GM21737 (cell line): ENCODE measurements at regions not wholly inside any gene's neighbourhood (a gene's known extent, or its start where the extent isn't known, plus 50 kb on each side); places are given as distances from the start of the nearest gene placed in this dataset.

ENCODE experiments used
- ATAC-seq: cut with Tn5 transposase; IDR thresholded peaks from one replicate; pipeline ENCODE4 v1.9.1; 2021; ENCODE audit warnings: mild to moderate bottlenecking, moderate library complexity; ENCODE audit not compliant: unreplicated experiment

DNA sequence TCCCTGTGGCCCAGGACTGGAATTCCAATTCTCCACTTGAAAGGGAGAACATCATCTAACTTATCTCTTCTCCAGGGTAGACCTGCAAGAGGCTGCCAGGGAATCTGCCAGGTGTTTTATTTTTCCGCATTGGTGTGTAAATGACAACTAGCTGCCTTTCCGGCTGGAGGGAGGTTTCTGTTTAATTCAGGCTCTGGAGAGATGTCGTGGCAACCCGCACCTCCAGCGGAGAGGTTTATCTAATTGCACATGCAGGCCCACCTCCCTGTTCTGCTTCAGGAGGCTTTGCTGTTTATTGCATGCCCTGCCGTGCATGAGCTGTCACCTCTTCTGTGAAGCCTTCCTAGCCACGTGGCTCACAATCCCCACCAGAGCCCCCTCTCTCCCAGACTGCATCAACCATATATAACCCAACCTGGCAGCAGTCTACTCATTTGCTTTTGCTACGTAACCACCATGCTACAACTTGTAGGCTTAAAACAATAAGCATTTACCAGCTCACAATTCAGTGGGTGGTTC, 151.6 kb downstream of the C1orf94 start:
- no peak for ATAC-seq

DNA sequence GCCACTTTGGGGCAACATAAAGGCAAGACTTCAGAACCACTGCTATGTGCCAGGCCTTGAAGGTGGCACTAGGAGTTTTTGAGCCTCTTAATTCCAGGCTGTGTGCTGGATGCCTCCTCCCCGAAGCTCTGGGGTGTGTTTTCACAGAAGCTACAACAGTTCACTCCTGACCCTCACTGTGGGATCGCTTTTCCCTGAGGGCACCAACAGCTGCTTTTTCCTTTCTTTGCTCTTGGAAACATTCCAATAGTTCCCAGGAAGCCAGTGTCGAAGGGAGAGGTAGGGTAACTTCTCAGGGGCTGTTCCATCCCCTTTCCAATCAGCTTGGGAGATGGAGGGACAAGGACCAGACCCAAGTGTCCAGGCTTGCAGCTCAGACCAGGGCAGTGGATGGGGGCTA, 153.4 kb downstream of the C1orf94 start:
- ATAC-seq = no peak

DNA sequence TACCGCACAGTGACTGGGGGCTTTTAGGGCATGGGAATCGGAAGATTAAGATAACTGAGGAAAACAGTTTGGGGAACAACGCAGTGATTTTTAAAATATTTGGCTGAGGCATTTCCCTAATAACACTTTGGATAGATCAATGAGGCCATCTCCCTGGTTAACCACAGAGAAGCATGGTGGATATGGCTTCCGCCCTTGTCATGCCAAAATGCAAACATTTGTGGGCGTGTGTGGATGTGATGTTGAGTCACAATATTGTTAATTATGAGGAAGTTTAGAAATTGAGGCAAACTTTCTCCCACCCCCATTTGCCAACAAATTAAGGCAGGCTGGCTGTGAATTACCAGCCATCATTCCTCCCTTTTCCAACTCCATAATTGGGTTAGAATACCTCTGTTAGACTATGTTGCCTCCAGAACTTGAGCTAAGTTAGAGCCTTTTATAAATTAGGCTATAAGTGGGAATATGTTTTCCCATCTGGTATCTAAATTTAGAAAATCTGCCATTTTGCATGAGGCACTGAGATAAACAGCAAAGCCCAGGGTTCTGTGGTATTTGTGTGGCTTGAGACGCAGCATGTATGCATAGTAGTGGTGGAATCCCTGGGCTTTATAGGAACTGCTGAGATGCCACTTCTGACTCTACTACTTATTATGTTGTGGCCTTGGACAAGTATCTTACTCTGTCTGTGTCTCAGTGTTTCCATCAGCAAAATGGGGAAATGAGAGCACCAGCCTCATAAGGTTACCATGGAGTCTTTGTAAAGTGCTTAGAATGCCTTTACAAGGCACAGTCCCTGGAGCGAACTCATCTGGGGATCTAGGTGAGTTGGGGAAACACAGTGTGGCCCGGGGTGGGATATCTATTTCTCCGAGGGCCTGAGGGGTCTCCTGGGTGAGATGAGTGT, 154.6 kb downstream of the C1orf94 start:
- ATAC-seq = no peak

DNA sequence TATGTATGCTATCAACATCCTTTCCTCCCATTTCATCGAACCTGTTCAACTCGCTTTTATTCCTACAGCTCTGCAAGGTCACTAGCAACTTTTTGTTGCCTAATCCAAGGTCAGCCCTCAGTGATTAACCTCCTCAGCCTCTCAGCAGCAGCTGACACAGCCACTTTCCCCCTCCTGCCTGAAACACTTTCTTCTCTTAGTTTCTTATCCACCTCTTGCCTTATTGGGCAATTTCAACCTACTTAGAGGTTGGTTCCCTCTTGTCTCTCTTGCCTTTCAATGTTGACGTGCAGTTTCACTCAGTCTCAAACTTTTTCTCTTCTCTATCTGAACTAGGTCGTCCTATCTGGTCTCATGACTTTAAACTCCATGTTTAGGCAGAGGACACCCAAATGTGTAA, 156.3 kb downstream of the C1orf94 start:
- ATAC-seq = no peak

DNA sequence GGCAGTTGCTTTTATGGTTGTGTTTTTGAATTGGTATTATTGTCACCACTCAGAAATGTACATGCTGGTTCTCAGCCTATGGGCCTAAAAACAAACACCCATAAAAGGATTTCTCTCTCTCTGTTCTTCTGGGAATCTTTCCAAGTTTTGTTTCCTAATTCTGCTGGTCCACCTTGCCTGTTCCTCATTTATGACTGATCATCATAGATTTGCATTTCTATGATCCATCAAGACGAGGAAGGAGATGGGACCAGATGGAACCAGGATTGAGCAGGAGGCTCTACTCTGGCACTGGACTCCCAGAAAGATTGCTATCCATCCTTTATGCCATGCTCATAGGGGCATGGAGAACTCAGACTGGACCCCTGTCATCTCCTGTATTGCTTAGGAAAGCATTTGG, 162.2 kb downstream of the C1orf94 start:
- no peak for ATAC-seq

DNA sequence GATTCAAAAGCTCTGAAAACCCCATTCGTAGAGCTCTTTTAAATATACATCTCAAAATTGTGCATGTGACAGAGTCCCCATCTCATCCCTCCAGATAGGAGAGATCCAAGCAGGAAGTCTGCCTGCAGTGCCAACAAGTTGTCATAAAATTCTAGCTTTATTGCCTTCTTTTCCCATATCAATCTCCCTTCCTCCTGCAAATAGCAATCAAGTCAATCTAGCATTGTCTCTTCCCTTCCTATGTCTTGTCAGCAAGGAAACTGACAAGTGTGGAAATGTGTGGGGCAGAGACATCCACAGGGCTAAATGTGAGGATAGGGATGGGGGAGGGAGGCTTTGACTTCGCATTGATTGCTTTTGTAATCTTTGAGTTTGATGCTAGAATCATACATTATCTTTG, 165.2 kb downstream of the C1orf94 start:
- ATAC-seq = no peak

DNA sequence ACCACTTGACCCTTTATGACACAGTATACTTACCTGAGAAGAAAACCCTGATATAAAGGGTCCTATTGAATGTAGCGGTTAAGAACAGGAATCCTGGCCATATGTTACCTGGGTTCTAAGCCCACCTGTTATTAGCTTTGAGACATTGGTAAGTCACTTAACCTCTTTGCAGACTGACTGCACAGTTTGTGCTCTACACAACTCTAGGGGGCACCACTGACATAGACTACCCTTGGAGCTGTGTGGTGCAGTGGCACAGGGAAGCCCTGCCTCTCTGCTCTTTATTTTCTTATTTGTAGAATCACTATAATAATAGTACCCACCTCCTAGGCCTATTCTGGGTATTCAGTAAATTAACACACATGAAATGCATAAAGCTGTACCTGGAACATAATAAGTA, 165.6 kb downstream of the C1orf94 start:
- no peak for ATAC-seq

DNA sequence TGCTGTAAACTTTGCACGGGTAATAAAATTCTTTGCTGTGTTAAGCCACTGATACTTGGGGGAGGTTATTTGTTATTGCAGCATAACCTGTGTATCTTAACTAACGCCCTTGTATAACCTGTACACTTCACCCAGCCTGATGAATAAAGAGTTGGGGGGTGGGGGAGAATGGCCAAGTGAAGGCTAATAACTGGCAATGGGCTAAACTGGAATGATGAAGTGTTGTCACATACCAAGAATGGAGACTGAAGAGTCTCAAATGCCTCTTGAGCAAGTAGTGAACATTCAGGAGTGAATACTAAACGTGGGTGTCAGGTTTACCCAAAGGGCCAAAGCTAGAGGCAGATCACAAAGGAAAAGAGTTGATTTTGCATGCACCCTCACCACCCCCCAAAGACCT, 169.4 kb downstream of the C1orf94 start:
- ATAC-seq = no peak

DNA sequence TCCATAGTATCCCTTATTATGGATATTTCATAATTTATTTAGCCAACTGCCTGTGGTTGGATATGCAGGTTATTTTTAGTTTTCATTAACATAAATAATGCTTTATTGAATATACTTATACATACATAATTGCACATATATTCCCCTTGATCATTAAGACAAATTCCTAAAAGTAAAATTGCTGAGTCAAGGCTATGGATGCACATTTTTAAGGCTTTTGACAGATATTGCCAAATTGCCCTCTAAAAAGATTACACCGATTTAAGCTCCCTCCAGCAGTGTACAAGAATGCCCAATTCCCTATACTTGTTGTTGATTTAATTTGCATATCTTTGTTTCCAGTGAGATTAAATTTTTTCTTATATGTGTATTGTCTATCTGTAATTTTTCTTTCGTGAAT, 176.7 kb downstream of the C1orf94 start:
- no peak for ATAC-seq

DNA sequence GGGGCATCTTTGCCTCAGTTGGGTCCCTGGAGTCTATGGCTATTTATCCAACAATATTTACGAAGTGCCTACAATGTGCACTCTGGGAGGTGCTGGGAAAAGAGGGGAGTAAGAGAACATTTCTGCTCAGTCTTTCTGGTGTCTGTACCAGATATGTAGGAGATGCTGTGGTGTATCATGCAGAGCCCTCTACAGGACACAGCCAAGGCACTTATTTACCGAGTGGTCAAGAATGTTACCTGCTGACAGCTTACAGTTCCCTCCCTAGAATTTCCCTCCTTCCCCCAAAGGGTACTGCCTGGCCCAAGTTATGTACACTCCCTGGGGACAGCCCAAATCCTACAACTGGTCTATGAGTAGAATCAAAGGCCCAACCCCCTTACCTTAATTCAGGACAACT, 177.7 kb downstream of the C1orf94 start:
- ATAC-seq = no peak

DNA sequence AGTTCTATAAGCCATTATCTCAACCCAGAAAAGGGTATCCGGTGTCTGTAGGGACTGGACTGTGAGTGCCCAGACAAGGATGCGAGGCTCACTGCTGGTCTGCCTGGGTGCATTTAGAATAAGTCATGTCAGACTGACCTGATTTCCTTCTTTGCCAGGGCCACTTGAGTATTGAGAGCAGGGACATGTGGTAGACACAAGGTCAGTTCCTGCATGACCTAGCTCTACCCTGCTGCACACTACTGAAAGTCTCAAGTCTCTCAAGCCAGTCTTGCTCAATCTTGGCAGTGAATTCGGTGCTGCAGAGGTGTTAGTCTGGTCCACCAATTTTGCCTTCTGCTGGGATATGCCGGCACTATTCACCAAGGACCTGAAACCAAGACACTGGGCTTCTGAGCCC, 180.1 kb downstream of the C1orf94 start:
- no peak for ATAC-seq

DNA sequence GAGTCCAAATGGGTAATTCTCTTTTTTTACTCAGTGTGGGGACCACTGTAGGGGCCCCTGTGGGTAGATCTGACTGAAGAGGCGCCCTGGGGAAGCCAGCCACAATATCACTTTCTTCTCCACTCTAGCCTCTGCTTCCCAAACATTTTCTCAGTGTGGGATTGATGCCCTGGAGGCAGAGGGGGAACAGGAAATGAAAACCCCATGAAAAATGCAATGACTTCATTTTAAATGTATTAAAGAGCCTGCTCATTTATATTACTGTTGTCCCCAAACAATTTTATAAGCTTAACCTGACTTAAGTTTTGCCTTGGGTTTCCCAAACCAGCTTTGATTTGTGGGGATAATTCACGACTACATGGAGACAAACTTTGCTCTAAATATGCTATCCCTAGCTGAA, 181.9 kb downstream of the C1orf94 start:
- ATAC-seq = no peak

DNA sequence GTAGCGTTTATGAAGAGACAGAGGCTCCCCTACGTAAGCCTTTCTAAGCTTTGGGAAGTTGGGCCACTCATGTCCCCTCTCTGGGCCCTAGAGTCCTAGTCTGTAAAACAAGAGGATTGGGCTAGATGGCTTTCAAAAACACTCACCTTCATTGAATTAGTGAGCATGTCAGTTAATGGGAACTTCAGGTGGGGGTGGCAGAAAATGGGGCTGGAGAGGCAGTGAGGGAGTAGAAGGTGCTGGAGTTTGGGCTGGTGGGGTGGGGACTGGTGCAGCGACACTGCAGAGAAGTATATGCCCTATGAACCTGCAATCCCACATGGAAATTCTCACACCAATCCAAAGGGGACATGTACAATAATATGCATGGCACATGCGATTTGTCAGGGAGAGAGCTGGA, 182.7 kb downstream of the C1orf94 start:
- no peak for ATAC-seq

DNA sequence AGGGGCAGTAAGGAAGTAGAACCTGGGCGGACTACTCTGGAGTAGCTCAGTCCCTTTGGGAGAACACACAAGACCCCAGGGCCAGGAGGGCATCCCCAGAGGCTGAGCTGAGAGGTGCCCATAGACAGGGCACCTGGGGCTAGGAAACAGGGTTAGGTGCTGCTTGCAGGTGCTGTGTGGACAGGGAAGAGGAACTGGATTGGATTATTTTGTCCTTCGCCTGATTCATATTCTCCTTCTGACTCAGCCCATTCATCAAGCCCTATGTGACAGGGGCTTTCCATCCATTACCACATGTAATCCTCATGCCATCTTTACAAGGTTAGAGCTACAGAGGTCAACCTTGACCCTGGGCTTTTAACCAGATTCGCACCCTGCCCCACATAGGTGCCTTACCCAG, 183.9 kb downstream of the C1orf94 start:
- no peak for ATAC-seq

DNA sequence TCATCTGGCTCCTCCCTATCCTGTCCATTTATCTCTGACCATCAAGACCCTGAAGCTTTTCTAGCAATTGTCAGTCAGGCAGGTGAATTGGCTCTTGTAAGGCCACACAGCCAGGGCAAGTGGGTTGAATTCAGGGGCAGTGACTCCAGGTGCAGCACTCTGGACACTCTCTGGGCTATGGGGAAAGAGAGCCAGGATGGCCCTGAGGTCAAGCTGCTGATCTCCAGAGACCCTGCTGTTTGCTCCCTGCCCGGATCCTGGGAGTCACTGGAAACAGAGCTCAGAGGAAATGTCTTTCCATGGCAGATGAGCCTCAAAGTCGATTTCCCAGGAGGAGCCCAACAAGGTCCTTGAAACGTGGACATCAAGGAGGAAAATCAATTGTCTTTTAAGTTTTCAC, 184.4 kb downstream of the C1orf94 start:
- ATAC-seq = no peak

DNA sequence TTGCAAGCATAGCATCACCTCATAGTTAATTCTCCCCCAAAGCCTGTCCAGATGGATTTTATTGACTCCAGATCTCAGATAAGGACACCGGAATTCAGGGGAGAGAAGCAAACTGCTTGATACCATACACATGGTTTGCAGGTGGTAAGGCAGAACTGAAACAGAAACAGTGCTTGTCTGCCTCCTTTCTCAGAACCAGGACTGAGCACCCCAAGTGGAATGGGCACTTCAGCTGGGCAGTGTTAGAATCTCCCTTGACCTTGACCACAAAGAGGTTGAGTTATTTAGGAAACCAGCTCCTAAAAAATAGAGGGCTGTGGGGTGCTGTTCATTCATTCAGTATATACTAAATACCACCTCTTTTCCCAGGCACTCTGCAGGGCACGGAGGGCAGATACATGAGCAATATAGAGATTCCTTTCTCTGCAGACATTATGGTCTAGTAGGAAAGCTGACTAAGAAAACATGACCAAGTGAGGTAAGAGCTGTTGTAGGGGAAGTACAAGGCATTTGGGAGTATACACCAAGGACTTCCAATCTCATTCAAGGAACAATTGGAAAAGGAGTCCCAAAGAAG, 185.2 kb downstream of the C1orf94 start:
- ATAC-seq = no peak

DNA sequence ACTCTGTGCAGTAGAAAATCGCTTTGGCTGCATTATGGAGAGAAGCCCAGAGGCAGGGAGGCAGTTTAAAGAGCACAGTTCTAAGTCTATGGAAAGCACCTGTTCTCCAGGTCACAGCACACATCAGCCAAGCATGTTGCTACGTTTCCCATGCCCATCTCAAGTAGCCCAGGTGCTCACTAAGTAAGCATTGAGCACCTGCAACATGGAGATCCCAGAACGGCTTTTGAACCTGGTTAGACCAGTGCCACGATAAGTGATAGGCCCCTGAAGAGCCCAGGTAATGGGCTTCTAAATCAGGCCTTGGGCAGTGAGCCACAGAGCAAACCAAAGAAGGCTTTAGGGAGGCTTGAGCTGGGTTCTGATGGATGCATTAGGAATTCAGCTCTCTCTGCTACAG, 186.2 kb downstream of the C1orf94 start:
- no peak for ATAC-seq

DNA sequence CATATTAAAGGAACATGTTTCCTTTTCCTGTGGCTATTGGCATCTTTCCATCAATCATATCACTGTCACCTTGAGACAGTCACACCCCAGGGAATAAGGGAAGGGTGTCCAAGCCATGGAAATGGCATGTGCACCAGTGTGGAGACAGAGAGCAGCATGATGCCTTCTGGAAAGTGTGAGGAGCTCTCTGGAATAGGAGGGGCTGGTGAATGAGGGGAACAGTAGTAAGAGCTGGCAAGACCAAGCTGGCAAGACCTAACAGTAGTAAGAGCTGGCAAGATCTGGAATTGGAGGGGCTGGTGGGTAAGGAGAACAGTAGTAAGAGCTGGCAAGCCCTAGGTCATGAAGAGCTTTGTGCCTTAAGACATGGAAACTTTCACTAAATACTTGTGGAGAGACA, 186.7 kb downstream of the C1orf94 start:
- ATAC-seq = no peak

DNA sequence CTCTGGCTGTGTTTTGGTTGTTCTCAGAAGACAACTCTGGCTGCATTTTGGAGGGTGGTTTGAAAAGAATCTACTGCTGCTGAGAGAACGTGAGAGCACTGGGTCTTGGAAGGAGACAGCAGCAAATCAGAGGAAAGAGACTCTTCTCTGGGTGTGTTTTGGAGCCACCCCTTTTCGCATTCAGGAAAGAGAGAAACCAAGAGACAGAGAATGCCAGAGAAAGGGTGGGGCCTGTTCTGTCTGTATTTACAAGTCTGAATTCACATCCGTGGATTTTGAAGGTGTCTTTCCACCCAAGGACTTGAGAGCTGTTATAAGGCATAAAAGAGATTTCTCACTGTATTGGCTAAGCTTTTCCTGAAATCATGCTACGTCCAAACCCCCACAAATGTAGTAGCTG, 187.2 kb downstream of the C1orf94 start:
- no peak for ATAC-seq

DNA sequence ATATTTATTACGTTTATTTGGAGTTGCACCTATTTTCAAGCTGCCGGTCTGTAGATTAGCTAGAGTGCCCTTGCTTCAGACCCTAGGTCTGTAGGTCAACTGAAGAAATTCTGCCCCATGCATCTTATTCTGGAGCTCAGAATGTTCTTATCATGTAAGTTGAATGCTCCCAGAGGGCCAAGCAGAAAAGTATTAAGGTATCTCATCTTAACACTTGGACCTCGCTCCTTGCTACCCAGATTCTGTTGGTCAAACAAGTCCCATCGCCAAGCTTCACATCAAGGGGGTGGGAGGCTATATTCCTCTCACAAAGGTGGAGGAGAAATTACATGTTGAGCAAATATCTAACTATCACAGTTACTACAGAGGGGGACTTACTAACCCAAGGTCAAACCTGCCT, 187.7 kb downstream of the C1orf94 start:
- ATAC-seq = no peak

DNA sequence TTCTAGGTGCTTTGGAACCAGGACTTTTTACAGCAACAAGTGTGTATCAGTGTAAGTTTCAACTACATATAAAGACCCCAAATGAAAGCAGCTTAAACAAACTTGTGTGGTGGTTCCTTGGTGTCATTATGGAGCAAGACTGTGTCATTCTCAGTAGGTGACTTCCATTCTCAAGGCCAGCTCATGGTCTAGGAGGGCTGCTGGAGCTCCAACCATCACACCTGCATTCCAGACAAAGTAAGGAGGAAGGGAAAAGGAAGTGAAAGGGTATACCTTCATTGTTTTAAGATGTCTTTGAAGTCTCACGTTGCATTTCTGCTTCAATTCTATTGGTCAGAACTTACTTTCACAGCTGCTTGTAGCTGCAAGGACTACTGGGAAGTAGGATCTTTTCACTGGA, 188.6 kb downstream of the C1orf94 start:
- no peak for ATAC-seq

DNA sequence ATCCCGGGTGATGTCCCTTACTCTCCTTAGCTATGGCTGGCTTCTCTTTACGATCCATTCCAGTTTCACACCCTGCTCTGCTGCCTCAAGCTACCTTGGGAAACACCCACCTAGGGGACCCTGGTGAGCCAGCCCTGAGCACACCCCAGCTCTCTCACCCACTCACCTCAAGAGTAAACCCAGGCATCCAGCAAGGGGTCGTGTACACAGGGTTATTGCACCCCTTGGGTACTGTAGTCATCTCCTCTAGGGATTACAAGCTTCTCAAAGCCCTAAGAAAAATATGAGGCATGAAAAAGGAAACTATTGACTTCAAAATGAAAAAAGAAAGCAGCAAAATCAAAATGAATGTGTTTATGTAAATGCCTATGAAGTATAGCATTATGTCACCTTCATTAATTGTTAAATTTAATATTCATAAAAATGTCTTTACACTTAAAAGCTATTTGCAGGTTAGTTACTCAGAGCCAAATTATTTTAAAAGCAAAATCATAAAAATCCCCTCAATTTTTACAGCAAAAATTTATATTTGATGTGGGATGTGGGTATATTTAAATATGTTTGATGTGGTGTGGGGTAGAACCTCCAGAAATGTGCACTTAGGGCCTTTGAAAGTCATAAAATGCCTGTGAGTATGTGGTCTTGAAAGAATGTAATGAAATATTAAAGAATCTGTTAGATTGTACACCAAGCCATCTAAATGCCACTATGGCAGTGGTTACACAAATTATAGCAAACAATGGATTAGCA, 190.3 kb downstream of the C1orf94 start:
- no peak for ATAC-seq
